Hippocampal formation (tissue), 2 donors: ENCODE measurements at regions not wholly inside any gene's neighbourhood (a gene's known extent, or its start where the extent isn't known, plus 50 kb on each side); places are given as distances from the start of the nearest gene placed in this dataset.
"Not testable (repeated sequence)": the region's sequence is repeated elsewhere in the genome, so short reads cannot be mapped to it uniquely, and the experiment has no call there.

ENCODE experiments used
- DNase-seq, 2 donors: peaks; one replicate each; lab custom pipeline; 2025; lab: John Stamatoyannopoulos, UW

- DNase-seq = no peak
Observed at GRCh38 chr17:72446525-72447250, 325.9 kb downstream of the SOX9 start.

GRCh38 chr17:72447251-72447640, 326.4 kb downstream of the SOX9 start:
- no peak for DNase-seq

- no peak for DNase-seq
Observed at GRCh38 chr17:72448019-72448418, 327.2 kb downstream of the SOX9 start.

- no peak for DNase-seq
Observed at GRCh38 chr17:72452286-72453173, 331.7 kb downstream of the SOX9 start.

GRCh38 chr17:72454342-72454741, 333.5 kb downstream of the SOX9 start:
- no peak for DNase-seq

- DNase-seq = no peak
Observed at GRCh38 chr17:72455562-72455961, 334.7 kb downstream of the SOX9 start.

- no peak for DNase-seq
Observed at GRCh38 chr17:72456075-72456474, 335.3 kb downstream of the SOX9 start.

GRCh38 chr17:72457712-72458111, 336.9 kb downstream of the SOX9 start:
- no peak for DNase-seq

GRCh38 chr17:72458301-72458700, 337.5 kb downstream of the SOX9 start:
- DNase-seq = no peak

- DNase-seq = no peak
Observed at GRCh38 chr17:72460711-72461110, 339.9 kb downstream of the SOX9 start.

- no peak for DNase-seq
Observed at GRCh38 chr17:72461757-72462156, 340.9 kb downstream of the SOX9 start.

- DNase-seq = no peak
Observed at GRCh38 chr17:72462407-72462806, 341.6 kb downstream of the SOX9 start.

GRCh38 chr17:72462814-72463213, 342.0 kb downstream of the SOX9 start:
- DNase-seq = no peak

- DNase-seq = no peak
Observed at GRCh38 chr17:72463287-72464102, 342.7 kb downstream of the SOX9 start.

GRCh38 chr17:72464221-72464620, 343.4 kb downstream of the SOX9 start:
- not testable (repeated sequence) for DNase-seq

GRCh38 chr17:72465191-72466024, 344.6 kb downstream of the SOX9 start:
- DNase-seq = no peak

- no peak for DNase-seq
Observed at GRCh38 chr17:72466199-72466598, 345.4 kb downstream of the SOX9 start.

GRCh38 chr17:72466606-72467005, 345.8 kb downstream of the SOX9 start:
- no peak for DNase-seq

GRCh38 chr17:72467841-72468653, 347.2 kb downstream of the SOX9 start:
- peak; percentile 21 to 33 for DNase-seq

- peak in 1 of 2 donors; percentile 56 for DNase-seq
Observed at GRCh38 chr17:72468841-72469240, 348.0 kb downstream of the SOX9 start.
